ENCODE measurements at regions not wholly inside any gene's neighbourhood (a gene's known extent, or its start where the extent isn't known, plus 50 kb on each side); places are given as distances from the start of the nearest gene placed in this dataset.
"Not testable (repeated sequence)": the region's sequence is repeated elsewhere in the genome, so short reads cannot be mapped to it uniquely, and the experiment has no call there.

DNA sequence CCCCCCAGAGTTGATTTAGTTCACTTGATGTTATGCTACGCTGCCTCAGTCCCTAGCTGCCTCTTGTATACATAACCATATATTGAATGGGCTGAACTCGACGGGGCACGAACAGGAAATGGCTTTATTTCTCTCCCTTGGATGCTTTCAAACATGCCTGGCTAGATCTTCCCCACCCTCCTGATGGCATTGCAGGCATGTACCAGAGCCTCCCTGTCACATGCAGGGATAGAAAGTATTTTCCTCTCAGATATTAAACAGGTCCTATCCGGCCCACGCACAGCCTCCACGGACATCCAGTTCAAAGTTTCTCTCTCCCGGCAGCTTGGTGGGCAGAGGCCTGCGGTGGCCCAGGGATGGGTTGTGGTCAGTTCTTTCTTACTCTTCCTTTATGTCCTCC is 422.1 kb downstream of the RPS24 start:
- DNase-seq = no peak

DNA sequence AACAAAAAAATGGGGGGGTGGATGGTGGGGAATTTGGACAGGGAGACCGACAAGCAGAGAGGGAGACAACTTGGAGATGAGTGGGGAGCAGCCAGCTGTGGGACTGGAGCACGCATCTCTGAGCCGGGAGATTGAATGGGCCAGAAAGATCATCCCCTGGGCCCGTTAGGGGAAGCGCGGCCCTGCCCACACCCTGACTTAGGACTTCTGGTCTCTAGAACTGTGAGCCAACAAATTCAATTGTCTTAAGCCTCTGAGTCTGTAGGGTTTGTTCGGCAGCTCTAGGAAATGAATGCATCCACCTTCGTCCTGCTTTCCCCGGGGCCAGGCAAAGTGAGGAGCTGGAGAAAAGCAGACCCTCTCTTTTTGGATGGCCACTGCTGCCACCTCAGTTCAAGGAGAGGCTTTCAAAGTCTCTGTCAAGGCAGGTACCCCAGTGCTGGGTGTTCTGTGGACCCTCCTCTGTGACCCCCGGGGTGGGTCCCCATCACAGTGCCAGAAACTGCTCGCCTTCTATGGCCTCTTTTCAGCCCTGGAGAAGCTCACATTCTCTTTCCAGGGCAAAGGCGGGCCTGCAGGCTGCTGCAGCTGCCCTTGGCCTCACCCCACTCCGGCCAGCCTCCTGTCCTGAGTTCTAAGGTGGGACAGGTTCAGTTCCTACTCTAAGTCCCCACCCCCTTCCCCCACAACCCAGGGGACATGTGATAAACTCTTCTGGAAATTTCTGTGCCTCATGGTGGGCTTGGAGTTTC is 423.2 kb downstream of the RPS24 start:
- DNase-seq = no peak

DNA sequence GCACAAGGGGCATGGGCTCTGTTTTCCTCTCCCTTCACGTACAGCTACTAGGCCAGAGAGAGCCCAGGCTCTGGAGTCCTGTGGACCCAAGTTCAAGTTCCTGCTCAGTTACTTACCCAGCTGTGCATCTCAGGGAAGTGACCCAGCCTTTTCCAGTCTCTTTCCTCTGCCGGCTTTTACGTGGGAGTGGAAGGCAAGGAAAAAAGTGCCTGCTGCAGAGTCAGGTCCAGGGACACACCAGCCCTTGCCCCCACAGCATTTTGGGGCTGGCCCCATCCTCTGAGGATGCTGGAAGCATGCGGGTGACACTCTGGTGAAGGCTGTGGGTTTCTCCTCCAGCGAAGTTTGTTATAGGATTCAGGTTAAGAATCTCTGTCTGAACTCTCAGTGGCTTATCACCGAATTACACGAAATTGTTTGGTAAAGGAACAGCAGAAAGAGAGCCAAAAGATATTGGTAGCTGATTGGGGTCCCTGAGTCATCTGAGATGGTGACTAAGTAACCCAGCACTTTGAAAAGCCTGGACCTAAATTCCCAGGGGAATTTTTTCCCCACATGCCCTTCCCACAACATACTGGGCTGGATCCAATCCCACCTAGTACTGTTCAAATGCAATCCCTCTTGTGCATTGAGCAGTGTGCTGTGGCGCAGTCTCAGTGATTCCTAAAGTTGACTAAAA is 424.3 kb downstream of the RPS24 start:
- no peak for DNase-seq

DNA sequence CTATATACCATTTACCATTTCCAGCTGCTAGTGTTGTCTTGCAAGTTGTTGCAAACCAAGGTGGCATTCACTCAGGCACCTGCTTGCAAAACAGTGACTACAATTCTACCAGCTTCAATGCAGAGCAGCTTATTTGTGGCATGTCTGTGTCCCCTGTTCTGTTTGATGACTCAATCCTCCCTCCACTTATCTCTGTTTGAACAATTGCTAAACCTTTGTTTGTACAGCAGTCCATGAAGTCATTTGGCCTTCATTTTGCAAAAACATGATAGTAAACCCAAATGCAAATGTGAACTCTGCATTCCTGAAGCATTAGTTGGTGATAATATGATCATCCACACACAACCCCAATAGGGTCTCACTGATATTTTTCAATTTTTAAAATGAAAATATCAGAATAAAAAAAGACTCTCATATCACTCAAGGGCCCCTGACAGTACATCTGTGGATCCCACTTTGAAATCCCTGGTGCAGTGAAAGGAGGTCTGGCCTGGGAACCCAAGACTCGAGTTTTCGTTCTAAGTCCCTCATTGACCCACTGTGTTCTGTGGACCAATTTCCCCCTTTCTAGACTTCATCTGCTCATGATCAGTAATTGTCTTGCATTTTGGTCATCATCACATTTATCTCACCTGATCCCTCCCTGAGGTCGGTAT is 425.4 kb downstream of the RPS24 start:
- no peak for DNase-seq

DNA sequence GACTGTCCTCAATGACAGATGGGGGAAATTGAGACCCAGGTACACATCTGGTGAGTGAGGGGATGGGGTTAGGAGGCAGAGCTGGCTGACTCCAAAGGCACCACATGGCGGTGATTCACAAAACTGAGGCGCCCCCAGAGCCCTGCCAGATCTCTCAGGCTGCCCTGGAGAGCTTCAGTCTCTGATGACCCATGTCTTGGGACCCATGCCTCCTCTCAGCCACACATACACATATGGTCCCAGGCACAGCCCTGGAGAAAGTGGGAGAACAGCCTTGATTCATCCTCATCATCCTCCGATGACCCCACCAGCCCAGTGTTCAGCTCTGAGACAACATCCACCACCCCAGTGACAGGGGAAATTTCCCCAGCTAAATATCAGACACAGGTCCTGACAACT is 426.0 kb downstream of the RPS24 start:
- no peak for DNase-seq

DNA sequence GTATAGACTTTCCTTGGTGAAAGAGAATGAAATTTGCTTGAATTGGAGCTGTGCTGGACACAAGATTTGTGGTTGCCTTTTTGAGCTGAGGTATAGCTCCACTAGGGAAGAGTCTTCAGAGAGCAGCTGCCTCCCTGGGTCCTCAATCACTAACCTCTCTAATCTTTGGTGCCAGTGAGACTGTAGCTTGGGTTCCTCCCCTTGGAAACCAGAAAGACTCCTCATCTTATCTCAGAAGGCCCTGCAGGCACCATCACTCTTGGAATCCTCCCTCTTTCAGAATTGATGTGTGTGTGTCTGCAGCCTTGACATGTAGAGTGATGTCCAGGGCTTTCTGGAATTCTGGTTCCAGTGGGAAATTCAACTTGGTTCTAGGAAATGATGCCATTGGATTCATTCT is 426.5 kb downstream of the RPS24 start:
- no peak for DNase-seq

DNA sequence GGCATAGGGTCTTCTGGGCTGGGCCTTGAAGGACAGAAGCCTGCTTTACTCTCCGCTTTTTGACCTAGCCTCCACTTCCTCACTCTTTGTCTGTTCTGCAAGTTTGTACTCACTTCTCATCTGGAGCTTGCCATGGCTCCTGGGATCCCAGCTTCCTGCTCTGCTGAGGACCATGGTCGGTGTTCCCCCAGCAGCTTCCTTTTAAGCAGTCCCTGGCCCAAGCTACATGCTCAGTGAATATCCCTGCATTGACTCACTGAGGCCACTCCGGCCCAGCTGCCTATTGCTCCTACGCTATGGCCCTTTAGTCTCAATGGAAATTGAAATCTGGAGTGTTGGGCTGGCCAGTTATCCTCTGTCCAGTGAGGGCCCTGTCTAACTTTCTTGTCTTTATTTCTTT is 427.7 kb downstream of the RPS24 start:
- no peak for DNase-seq

DNA sequence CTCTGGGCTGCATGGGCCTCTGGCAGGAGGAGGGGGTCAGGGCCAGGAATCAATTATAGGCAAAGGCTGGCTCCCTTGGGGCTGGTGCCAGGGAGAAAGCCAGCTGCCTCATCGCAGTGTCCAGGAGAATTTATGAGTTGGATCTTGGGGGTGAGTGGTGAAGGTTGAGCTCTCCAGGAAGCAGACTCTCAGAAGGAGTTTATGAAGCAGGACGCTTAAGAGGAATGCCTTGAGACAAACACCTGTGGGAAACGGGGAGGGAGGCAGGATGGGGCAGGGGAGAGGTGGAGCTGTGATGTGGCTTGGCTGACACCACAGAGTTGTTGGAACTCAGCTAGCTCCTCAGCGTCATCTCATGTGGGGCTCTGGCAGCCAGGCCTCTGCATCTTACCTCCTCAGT is 428.5 kb downstream of the RPS24 start:
- DNase-seq = no peak

DNA sequence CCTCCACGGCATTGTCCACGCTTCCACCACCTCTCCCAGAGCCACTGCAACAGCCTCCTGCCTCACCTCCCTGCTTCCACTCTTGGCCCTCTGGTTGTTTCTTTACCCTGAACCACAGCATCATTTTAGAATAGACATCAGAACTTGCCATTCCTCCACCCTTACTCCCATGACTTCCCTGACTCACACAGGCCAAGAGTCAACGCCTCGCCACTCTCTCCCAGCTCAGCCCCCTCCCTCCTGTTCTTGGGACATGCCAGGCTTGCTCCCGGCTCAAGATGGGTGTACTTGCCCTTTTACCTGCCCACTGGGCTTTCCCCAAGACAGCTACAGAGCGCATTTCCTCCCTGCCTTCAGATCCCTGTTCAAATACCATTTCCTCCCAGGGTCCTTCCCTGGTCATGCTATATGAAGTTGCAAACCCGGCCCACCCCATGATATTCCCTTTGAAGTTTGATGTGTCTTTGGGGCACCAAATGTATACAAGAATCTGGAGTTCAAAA is 429.1 kb downstream of the RPS24 start:
- DNase-seq = no peak

DNA sequence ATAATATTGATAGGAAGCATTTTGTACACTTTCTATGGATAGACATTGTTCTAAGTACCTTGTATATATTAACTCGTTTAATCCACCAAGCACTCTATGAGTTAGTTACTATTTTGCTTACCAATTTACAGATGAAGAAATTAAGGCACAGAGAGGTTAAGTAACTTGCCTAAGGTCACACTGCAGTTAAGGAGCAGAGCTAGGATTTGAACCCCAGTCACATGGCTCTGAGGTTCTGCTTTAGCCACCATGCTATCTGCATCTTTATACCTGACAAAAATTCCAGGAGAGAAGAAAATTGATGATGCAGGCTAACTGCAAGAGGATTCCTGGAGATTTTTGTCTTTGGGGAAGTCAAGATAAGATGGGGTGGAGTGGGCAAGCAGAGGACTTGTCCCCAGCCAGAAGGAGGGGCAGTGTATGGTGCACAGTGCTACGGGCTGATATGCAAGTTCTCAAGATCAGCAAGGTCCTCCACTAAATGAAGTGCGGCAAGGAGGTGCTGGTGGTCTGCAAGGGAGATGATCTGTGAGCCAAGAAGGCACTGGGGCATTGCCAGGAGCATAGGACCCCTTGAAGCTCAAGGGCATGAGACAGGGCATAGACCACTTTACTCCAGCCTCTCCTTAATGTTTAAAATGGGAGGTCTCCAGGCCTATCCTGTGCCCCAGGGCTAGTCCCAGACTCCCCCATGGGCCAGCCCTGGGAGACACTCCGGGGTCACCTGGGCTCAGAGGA is 430.6 kb downstream of the RPS24 start:
- no peak for DNase-seq

DNA sequence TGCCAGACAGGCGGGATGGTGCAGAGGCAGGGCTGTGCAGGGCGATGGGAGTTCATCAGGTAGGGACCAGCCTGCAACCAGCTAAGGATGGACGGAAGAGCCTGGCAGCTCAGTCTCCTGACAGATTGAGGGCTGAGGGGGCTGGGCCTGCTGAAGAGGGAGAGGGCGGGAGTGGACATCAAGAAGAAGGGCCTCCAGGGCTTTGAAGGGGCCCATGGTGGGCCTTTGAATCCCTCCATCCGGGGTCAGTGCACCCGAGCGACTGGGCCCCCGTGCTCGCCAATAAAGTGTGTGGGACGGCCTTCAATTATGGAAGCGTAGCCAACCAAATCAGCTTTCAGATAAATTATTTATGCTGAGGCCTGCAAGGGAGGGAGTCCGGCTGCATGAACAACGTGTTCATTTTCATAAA is 431.2 kb downstream of the RPS24 start:
- DNase-seq = peak; percentile 14 to 21

DNA sequence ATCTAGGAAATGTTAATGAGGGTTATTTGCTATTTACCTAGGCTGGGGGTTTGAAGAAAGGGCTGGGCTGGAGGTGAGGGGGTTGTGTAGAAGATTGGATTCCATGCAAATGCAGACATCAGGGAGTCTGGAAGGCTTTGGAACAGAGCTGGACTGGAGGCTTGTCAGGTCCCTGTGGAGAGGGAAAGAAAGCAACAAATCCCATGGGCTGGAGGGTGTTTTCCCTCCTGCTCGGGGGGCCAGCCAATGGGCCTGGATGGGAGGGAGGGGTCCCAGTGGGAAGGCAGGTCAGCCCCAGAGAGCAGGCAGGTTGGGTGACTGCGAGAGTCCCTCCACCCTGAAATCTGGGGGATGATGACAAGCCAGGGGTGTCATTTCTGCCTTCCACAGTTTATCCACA is 431.8 kb downstream of the RPS24 start:
- no peak for DNase-seq

DNA sequence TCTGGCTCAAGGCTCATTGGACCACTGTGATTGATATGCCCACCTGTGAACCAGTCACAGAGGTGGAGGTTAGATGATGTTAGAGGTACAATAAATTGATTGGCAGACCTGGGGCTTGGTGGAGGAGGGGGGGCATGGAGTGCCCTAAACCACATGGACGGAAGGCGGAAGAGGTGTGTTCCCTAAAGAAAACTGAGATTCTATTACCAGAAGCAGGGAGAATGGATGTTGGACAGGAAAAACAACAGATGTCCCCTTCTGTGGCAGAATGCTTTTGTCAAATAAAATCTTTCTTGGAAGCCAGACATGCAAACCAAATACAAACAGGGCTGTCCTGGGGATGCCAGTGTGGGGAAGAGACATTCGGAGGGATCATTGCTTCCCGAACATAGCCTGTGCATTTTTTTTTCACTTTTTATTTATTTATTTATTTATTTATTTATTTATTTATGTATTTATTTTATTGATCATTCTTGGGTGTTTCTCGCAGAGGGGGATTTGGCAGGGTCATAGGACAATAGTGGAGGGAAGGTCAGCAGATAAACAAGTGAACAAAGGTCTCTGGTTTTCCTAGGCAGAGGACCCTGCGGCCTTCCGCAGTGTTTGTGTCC is 433.9 kb downstream of the RPS24 start:
- DNase-seq = no peak

DNA sequence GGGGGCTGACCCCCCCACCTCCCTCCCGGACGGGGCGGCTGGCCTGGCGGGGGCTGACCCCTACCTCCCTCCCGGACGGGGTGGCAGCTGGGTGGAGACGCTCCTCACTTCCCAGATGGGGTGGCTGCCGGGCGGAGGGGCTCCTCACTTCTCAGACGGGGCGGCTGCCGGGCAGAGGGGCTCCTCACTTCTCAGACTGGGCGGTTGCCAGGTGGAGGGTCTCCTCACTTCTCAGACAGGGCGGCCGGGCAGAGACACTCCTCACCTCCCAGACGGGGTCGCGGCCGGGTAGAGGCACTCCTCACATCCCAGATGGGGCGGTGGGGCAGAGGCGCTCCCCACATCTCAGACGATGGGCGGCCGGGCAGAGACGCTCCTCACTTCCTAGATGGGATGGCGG is 435.1 kb downstream of the RPS24 start:
- DNase-seq = not testable (repeated sequence)

DNA sequence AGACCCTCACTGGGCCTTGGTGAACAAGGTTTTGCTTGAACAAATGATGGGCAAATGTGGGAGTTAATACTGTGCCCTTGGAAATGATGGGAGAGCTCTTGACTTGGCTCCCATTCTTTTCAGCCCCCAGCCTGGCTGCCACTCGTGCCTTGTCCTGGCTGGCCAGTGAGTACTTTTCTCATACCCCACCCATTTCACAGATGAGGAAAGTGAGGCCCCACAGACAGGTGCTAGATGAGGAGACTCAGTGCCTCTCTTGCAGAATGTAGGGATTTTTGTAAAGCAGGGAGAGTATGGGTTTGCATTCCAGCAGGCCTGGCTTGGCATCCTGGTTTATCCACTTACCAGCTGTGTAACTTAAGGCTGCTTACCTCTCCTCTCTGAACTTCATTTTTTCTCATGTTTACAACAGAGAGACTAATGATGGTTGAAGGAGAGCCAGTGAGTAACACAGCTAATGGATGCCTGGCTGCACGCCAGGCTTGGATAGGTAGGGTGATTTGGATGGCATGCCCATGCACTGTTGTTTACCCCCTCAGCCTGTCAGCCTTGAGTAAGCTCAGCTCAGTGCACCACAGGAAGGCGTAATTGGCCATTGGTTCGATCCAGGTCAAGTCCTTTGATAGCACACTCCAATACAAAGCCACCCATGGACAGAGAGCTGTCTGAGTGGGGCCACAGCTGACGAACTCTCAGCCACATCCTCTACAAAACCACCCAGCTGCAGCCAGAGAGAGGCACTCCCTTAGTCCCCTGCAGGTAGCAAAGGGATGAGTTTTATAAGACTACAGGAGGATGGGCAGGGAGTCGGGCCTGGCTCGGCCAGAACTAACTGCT is 436.8 kb downstream of the RPS24 start:
- DNase-seq = no peak

DNA sequence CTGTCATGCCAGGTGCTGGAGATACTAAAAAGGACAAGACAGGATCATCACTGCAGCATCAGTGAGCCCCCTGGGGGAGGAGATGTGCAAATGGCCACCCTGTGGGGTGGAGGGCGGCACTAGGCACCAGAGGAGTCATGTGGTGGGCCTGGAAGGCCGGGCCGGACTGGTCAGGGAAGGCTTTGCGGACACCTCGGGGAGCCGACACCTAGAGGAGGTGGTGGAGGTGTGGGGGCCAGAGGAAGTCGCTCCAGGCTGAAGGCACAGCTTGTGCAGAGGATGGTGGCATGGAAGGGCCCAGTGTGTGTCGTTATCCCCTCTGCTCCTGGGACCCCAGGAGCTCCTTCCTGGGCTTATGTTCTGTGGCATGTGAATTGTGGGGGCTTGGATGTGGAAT is 437.7 kb downstream of the RPS24 start:
- no peak for DNase-seq

DNA sequence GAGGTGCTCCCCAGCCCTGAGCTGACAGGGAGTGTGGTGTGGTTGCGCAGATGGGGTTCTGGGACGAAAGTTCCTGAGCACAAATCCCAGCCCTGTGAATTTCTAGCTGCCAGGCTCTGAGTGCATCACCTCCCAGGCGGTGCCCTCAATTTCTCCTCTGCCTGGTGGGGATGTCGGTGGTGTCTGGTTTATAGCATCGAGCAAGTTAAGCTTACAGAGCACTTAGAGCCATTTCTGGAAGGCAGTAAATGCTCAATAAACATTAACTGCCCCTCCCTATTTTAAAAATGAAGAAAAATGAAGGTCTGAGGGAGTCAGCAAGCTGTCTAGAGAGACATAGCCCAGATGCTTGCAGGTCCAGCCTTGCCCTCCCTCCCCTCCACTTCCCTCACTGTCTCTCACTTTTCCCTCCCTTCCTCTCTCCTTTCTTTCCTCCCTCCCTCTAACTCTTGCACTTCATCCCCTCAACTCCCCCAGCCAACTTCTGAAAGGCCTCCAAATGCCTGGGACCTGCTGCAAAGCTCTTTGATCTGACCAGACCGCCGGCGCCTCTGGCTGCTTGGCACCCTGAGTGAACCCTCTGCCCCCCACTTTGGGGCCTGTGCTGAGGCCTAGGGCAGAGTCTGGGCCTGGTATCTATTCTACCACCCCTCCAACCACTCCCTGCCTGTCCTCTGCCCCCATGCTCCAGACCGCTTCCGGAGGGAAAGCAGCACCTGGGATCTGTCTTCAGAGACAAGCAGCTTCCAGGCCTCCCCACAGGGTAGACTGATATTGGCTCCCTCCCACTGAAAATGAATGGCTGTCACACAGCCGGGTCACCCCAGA is 438.3 kb downstream of the RPS24 start:
- DNase-seq = peak; percentile 25 to 40

DNA sequence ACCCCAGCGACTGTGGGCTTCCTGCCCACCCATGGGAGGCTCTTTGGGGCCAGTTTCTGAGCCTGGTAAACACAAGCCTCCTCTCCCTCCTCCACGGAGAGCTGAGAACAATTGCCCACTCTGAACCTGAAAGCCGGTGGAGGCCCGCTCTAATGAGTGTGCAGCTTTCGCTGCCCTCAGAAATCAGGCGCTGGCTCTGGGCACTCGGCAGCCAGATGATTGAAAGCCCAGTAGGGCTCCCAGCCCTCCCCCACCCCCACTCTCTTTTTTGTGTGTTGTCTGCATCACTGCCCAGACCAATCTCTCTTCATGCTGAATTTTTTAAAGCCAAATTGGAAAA is 438.9 kb downstream of the RPS24 start:
- no peak for DNase-seq

DNA sequence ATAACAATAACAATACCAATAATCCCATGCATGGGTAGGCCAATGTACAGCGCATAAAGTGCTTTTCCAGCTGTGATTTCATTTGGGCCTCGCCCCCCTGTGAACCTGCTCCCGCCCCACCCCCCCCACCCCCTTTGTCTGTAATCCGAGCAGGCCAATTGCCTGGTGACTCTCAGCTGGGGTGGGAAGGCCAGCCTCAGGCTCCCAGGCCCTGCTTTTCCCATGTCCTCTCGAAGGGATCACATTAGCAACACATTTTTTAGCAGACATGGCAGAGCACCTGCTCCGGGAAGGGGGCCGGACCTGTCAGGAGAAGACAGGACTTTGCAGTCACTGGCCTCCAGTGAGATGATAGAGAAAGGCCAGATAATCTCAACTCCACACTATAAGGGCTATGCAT is 439.3 kb downstream of the RPS24 start:
- no peak for DNase-seq

DNA sequence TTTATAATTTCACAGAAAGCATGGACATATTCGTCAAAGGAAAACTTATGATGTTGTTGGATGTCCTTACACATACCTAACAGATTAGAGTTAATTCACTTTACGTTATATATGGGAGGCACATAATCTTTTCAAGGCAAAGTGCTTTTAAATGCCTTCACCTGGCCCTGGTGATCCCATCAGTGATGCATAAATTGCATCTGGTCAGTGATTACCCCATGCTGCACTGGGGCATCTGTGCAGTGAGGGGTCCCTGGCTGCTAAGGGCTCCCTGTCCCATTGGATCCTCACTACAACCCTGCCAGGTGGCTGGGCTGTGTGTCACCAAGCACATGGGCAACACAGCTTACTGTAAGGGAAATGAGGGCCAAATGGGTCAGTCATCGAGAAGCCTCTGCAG is 441.1 kb downstream of the RPS24 start:
- no peak for DNase-seq

All from right lung (tissue), 2 donors.